Left lung (tissue), 4 donors: ENCODE measurements at regions not wholly inside any gene's neighbourhood (a gene's known extent, or its start where the extent isn't known, plus 50 kb on each side); places are given as distances from the start of the nearest gene placed in this dataset.

Experiments
- ATAC-seq: fragments of 200-7000 bp; cut with Tn5 transposase; one replicate; pipeline ENCODE4 v1.9.1; 2020; ENCODE audit warnings: moderate library complexity
- DNase-seq, 4 donors: peaks; one replicate each; pipeline ENCODE4 v3.0.0-alpha.2; 2013 to 2020
- H3K27ac ChIP-seq, 2 donors: fragments of 200-600 bp; sonication (generic) in 1 of 2; one replicate each; pipeline versions ENCODE4 v1.5.0 to v1.8.0; 2020 to 2021
- H3K27me3 ChIP-seq, 2 donors: fragments of 200-600 bp; sonication (generic) in 1 of 2; one replicate each; pipeline versions ENCODE4 v1.5.0 to v1.8.0; 2020 to 2021
- H3K36me3 ChIP-seq, 2 donors: fragments of 200-600 bp; sonication (generic) in 1 of 2; one replicate each; pipeline versions ENCODE4 v1.5.0 to v1.8.0; 2020 to 2021
- H3K4me1 ChIP-seq, 2 donors: fragments of 200-600 bp; one replicate each; pipeline ENCODE4 v1.8.0; 2021
- H3K4me3 ChIP-seq, 2 donors: fragments of 200-600 bp; sonication (generic) in 1 of 2; one replicate each; pipeline versions ENCODE4 v1.5.0 to v1.8.0; 2020 to 2021; ENCODE audit warnings: mild to moderate bottlenecking in 1 of 2
- H3K9me3 ChIP-seq, 2 donors: fragments of 200-600 bp; sonication (generic) in 1 of 2; one replicate each; pipeline versions ENCODE4 v1.5.0 to v1.8.0; 2020 to 2021
- CTCF ChIP-seq, 2 donors: fragments of 200-600 bp; sonication (generic) in 1 of 2; IDR thresholded peaks; one replicate each; pipeline versions ENCODE4 v1.5.0 to v1.8.0; 2021; ENCODE audit warnings: antibody characterized with exemption in 2 of 2
- intact Hi-C, 2 donors: fragments of 100-400 bp; cut with DNase I; formaldehyde crosslinking; loops; one replicate each; pipeline versions ENCODE4 v1.11.2 to v1.14.2; 2022
- donor health status: DM: no; HTN: yes; CAD: no.
- donor health status: DM: no; HTN: no; CAD: no.

GRCh38 chr16:63037761-63038396 is 1001.6 kb upstream of the CDH8 start:
- no peak for TF ChIP-seq CTCF (IDR thresholded peaks at IDR 0.05)
- Histone ChIP-seq H3K9me3 (peaks cover 0 to 4% of the 10 kb centered on the region in 2 donors), H3K27me3 (no peaks in the 10 kb centered on the region), H3K27ac (no peak overlapping the region), H3K4me3 (no peak overlapping the region), H3K36me3 (no peaks in the 10 kb centered on the region), H3K4me1 (no peaks in the 10 kb centered on the region)
- intact Hi-C loops, result no loop called here
- ATAC-seq, result no peak
- DNase-seq, result no peak

- H3K27ac ChIP-seq, result no peak overlapping the region
- DNase-seq (no peak), ATAC-seq (no peak)
- peaks cover 0 to 14% of the 10 kb centered on the region in 2 donors for H3K9me3 ChIP-seq
- no peaks in the 10 kb centered on the region for H3K36me3 ChIP-seq
- H3K27me3 ChIP-seq, result no peaks in the 10 kb centered on the region
- H3K4me1 ChIP-seq, result no peaks in the 10 kb centered on the region
- intact Hi-C loops, result no loop called here
- H3K4me3 ChIP-seq, result no peak overlapping the region
- no peak for TF ChIP-seq CTCF (IDR thresholded peaks at IDR 0.05)
Measured at GRCh38 chr16:63018581-63019223, 982.5 kb upstream of the CDH8 start.

GRCh38 chr16:63008688-63009087 is 972.5 kb upstream of the CDH8 start:
- intact Hi-C loops, result no loop called here
- Histone ChIP-seq H3K36me3 (no peaks in the 10 kb centered on the region), H3K27me3 (no peaks in the 10 kb centered on the region), H3K9me3 (peaks cover 0 to 21% of the 10 kb centered on the region in 2 donors), H3K4me1 (no peaks in the 10 kb centered on the region), H3K27ac (no peak overlapping the region), H3K4me3 (no peak overlapping the region)
- no peak for DNase-seq
- no peak for ATAC-seq
- TF ChIP-seq CTCF (IDR thresholded peaks at IDR 0.05), result no peak

- no peak overlapping the region for H3K4me3 ChIP-seq
- H3K36me3 ChIP-seq, result no peaks in the 10 kb centered on the region
- ATAC-seq (no peak), DNase-seq (no peak)
- intact Hi-C loops, result no loop called here
- H3K4me1 ChIP-seq, result no peaks in the 10 kb centered on the region
- peaks cover 0 to 23% of the 10 kb centered on the region in 2 donors for H3K9me3 ChIP-seq
- no peaks in the 10 kb centered on the region for H3K27me3 ChIP-seq
- no peak overlapping the region for H3K27ac ChIP-seq
- TF ChIP-seq CTCF (IDR thresholded peaks at IDR 0.05), result no peak
Measured at GRCh38 chr16:63005356-63005755, 969.1 kb upstream of the CDH8 start.

- ATAC-seq, result no peak
- H3K36me3 ChIP-seq, result no peaks in the 10 kb centered on the region
Measured at GRCh38 chr16:62989480-62989879, 953.2 kb upstream of the CDH8 start.

More at GRCh38 chr16:62989480-62989879, 953.2 kb upstream of the CDH8 start:
- H3K4me1 ChIP-seq, result no peaks in the 10 kb centered on the region
- H3K27me3 ChIP-seq, result no peaks in the 10 kb centered on the region
- intact Hi-C loops, result no loop called here
- peaks cover 0 to 1% of the 10 kb centered on the region in 2 donors for H3K9me3 ChIP-seq
- no peak overlapping the region for H3K4me3 ChIP-seq
- H3K27ac ChIP-seq, result no peak overlapping the region
- no peak for TF ChIP-seq CTCF (IDR thresholded peaks at IDR 0.05)
- no peak for DNase-seq
